ENCODE measurements at regions not wholly inside any gene's neighbourhood (a gene's known extent, or its start where the extent isn't known, plus 50 kb on each side); places are given as distances from the start of the nearest gene placed in this dataset.

GRCh38 chr10:7478727-7479457 is 68.1 kb upstream of the SFMBT2 start:
- DNase-seq (ENCODE audit: low read depth, low spot score) = no peak

DNA sequence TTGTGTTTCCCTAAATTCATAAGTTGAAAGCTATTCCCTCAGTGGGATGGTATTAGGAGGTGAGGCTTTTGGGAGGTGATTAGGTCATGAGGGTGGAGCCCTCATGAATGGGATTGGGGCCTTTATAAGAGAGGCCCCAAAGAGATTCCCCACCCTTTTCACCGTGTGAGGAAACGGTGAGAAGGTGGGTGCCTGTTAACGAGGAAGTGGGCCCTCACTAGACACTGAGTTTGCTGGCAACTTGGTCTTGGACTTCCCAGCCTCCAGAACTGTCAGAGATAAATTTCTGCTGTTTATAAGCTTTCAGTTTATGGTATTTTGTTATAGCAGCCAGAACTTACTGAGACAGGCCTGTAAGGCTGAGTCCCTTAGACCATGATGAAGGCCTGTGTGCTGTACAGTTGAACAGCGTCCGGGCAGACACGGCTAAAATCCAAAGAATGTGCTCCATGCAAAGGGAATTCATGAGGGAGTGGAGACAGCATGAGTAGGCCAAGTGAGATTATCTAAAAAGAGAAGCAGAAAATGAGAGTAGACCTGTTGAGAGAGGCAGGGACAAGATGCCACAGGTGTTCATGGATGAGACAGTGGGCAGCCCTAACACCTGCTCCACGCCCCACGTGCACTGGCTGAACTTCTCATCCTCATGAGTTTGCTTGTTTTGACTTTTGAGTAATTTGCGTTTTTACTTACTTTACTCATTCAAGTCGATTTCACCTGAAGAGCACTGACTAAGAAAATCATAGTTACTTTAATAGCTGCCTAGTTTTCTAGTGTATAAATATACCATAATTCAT is 66.9 kb upstream of the SFMBT2 start:
- no peak for DNase-seq (ENCODE audit: low read depth, low spot score)

GRCh38 chr10:7475939-7476338 is 65.1 kb upstream of the SFMBT2 start:
- no peak for DNase-seq (ENCODE audit: low read depth, low spot score)

DNA sequence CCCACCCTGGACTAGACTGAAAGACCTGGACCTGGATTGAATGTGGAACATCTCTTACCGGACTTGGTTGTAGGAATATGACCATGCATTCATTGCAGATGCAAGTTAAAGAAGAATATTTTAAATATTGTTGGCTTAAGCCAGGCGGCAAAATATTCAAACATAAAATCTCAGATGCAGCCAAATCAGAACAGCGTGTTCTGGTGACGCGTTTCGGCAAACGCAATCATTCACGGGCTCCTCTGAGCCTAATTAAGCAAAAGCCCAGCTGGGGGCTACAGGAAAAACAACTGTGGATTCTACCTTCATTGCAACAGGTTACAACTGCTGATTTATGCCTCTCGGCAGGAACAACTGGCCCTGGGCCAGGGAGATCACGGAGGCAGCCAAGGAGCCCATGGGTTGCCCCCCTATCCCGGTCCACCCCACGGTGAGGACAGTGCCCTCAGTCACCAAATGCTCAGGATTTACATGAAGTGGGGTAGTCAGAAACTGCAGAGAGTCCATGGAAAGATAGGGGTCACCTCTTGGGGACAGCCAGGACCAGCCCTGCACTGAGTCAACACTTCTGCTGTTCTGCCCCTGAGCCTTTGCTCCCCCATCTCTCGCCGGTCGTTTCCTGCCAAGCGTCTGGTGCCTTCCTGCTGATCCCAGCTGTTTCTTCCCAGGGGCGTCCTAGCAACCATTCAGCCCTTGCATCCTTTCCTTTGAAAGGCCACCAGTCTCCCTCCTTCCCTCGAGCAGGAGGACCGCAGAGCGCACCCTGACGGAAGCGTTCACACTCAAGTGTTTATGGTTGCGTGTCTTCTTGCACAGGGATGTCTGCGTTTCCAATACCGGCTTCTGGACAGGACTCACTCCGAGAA is 64.4 kb upstream of the SFMBT2 start:
- DNase-seq (ENCODE audit: low read depth, low spot score) = peak; percentile 23

GRCh38 chr10:7474388-7474787 is 63.6 kb upstream of the SFMBT2 start:
- no peak for DNase-seq (ENCODE audit: low read depth, low spot score)

GRCh38 chr10:7473474-7473873 is 62.6 kb upstream of the SFMBT2 start:
- DNase-seq (ENCODE audit: low read depth, low spot score) = no peak

- DNase-seq (ENCODE audit: low read depth, low spot score) = no peak
Observed at GRCh38 chr10:7471720-7472367, 61.0 kb upstream of the SFMBT2 start.

DNA sequence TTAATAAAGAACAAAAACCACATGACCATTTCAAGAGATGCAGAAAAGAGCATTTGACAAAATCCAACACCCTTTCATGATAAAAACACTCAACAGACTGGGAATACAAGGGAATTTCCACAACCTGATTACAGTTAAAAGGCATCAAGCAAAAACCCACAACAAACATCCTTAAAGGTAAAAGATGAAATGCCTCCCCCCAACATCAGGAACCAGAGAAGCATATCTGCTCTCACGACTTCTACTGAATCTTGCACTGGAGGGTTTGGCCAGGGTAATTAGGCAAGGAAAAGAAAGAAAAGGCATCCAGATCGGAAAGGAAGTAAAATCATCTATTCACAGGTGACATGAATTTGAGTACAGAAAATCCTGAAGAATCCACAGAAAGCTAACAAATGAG is 59.5 kb upstream of the SFMBT2 start:
- no peak for DNase-seq (ENCODE audit: low read depth, low spot score)

GRCh38 chr10:7467031-7467667 is 56.3 kb upstream of the SFMBT2 start:
- no peak for DNase-seq (ENCODE audit: low read depth, low spot score)

GRCh38 chr10:7464691-7465090 is 53.9 kb upstream of the SFMBT2 start:
- no peak for DNase-seq (ENCODE audit: low read depth, low spot score)
